ENCODE measurements at regions not wholly inside any gene's neighbourhood (a gene's known extent, or its start where the extent isn't known, plus 50 kb on each side); places are given as distances from the start of the nearest gene placed in this dataset.

- no peak for TF ChIP-seq POLR2A (IDR thresholded peaks at IDR 0.05)
- TF ChIP-seq CTCF (IDR thresholded peaks at IDR 0.05) = no peak
Observed at GRCh38 chr1:13992489-13993285, 292.7 kb downstream of the PRDM2 start.

All from lower leg skin (tissue), 3 donors.